GM18867 (cell line): ENCODE measurements at regions not wholly inside any gene's neighbourhood (a gene's known extent, or its start where the extent isn't known, plus 50 kb on each side); places are given as distances from the start of the nearest gene placed in this dataset.

Experiments used
- ATAC-seq: cut with Tn5 transposase; IDR thresholded peaks from one replicate; pipeline ENCODE4 v1.9.1; 2021; ENCODE audit warnings: mild to moderate bottlenecking, moderate library complexity; ENCODE audit not compliant: unreplicated experiment

GRCh38 chr11:130765951-130766649, 150.2 kb downstream of the SNX19 start:
- peak; percentile 82 for ATAC-seq

GRCh38 chr11:130766650-130767565, 149.4 kb downstream of the SNX19 start:
- ATAC-seq, result peak; percentile 8

GRCh38 chr11:130769782-130770535, 146.3 kb downstream of the SNX19 start:
- no peak for ATAC-seq

- ATAC-seq, result no peak
Observed at GRCh38 chr11:130771708-130772107, 144.6 kb downstream of the SNX19 start.

- ATAC-seq, result no peak
Observed at GRCh38 chr11:130772266-130773227, 143.7 kb downstream of the SNX19 start.

- ATAC-seq, result no peak
Observed at GRCh38 chr11:130773244-130773820, 142.9 kb downstream of the SNX19 start.

- no peak for ATAC-seq
Observed at GRCh38 chr11:130774703-130775102, 141.6 kb downstream of the SNX19 start.

GRCh38 chr11:130775306-130776060, 140.8 kb downstream of the SNX19 start:
- no peak for ATAC-seq

GRCh38 chr11:130776061-130776419, 140.2 kb downstream of the SNX19 start:
- no peak for ATAC-seq

GRCh38 chr11:130778026-130778425, 138.3 kb downstream of the SNX19 start:
- no peak for ATAC-seq

- no peak for ATAC-seq
Observed at GRCh38 chr11:130778705-130779104, 137.6 kb downstream of the SNX19 start.

GRCh38 chr11:130779267-130779666, 137.0 kb downstream of the SNX19 start:
- no peak for ATAC-seq

- no peak for ATAC-seq
Observed at GRCh38 chr11:130779943-130780342, 136.3 kb downstream of the SNX19 start.

- ATAC-seq, result no peak
Observed at GRCh38 chr11:130780437-130780836, 135.8 kb downstream of the SNX19 start.

- no peak for ATAC-seq
Observed at GRCh38 chr11:130781931-130782330, 134.3 kb downstream of the SNX19 start.

- no peak for ATAC-seq
Observed at GRCh38 chr11:130782361-130783222, 133.7 kb downstream of the SNX19 start.

GRCh38 chr11:130783323-130783722, 133.0 kb downstream of the SNX19 start:
- no peak for ATAC-seq

- no peak for ATAC-seq
Observed at GRCh38 chr11:130785380-130786116, 130.7 kb downstream of the SNX19 start.
